ENCODE measurements at regions not wholly inside any gene's neighbourhood (a gene's known extent, or its start where the extent isn't known, plus 50 kb on each side); places are given as distances from the start of the nearest gene placed in this dataset.

- DNase-seq = no peak
Measured at GRCh38 chr3:72453706-72454105, 394.5 kb downstream of the SHQ1 start.

- no peak for DNase-seq
Measured at GRCh38 chr3:72452745-72453144, 395.5 kb downstream of the SHQ1 start.

- DNase-seq = no peak
Measured at GRCh38 chr3:72451841-72452240, 396.4 kb downstream of the SHQ1 start.

GRCh38 chr3:72449551-72449950, 398.7 kb downstream of the SHQ1 start:
- no peak for DNase-seq

- no peak for DNase-seq
Measured at GRCh38 chr3:72448858-72449257, 399.4 kb downstream of the SHQ1 start.

GRCh38 chr3:72448375-72448823, 399.8 kb downstream of the SHQ1 start:
- no peak for DNase-seq

- peak; percentile 86 for DNase-seq
Measured at GRCh38 chr3:72447059-72447946, 400.9 kb downstream of the SHQ1 start.

- DNase-seq = no peak
Measured at GRCh38 chr3:72446218-72447058, 401.8 kb downstream of the SHQ1 start, which contains the start of gene RYBP. Gene RYBP (minus strand): TSS chr3:72446621.

GRCh38 chr3:72445827-72446217, 402.4 kb downstream of the SHQ1 start:
- no peak for DNase-seq

- no peak for DNase-seq
Measured at GRCh38 chr3:72444656-72445223, 403.5 kb downstream of the SHQ1 start.

GRCh38 chr3:72442759-72443158, 405.5 kb downstream of the SHQ1 start:
- no peak for DNase-seq

- DNase-seq = no peak
Measured at GRCh38 chr3:72441284-72441994, 406.8 kb downstream of the SHQ1 start.

GRCh38 chr3:72440491-72440890, 407.8 kb downstream of the SHQ1 start:
- no peak for DNase-seq

- DNase-seq = no peak
Measured at GRCh38 chr3:72439321-72440183, 408.7 kb downstream of the SHQ1 start.

GRCh38 chr3:72437661-72438406, 410.4 kb downstream of the SHQ1 start:
- no peak for DNase-seq

GRCh38 chr3:72436863-72437592, 411.2 kb downstream of the SHQ1 start:
- DNase-seq = no peak

GRCh38 chr3:72434296-72434695, 413.9 kb downstream of the SHQ1 start:
- DNase-seq = no peak

- DNase-seq = no peak
Measured at GRCh38 chr3:72432246-72432645, 416.0 kb downstream of the SHQ1 start.

GRCh38 chr3:72429589-72430353, 418.5 kb downstream of the SHQ1 start:
- no peak for DNase-seq
